Natural killer cell (primary cell): ENCODE measurements at regions not wholly inside any gene's neighbourhood (a gene's known extent, or its start where the extent isn't known, plus 50 kb on each side); places are given as distances from the start of the nearest gene placed in this dataset.

Source experiments
- ATAC-seq, 3 donors: fragments of 150-1000 bp in 2 of 3; fragments of 200-7000 bp in 1 of 3; cut with Tn5 transposase; 1 replicate in 1 of 3; 2 replicates in 2 of 3; pipeline ENCODE4 v1.10.0; 2021; ENCODE audit warnings: mild to moderate bottlenecking in 2 of 3, moderate library complexity in 2 of 3
- DNase-seq, 2 donors: peaks; one replicate each; pipeline versions ENCODE4 v3.0.0 to v3.0.0-alpha.2; 2013 to 2021; ENCODE audit warnings: mixed read lengths in 1 of 2
- H3K27ac ChIP-seq: one replicate; pipeline ENCODE4 v1.5.1; 2013; ENCODE audit warnings: mild to moderate bottlenecking, low read length
- H3K27me3 ChIP-seq: one replicate; pipeline ENCODE4 v1.6.1; 2013; ENCODE audit warnings: low read length; ENCODE audit not compliant: control insufficient read depth, insufficient read depth
- H3K36me3 ChIP-seq: one replicate; pipeline ENCODE4 v1.6.1; 2013; ENCODE audit warnings: low read length; ENCODE audit not compliant: control insufficient read depth, insufficient read depth
- H3K4me1 ChIP-seq: one replicate; pipeline ENCODE4 v1.6.1; 2013; ENCODE audit warnings: low read length; ENCODE audit not compliant: control insufficient read depth, insufficient read depth
- H3K4me3 ChIP-seq: one replicate; pipeline ENCODE4 v1.5.1; 2013; ENCODE audit warnings: low read length
- H3K9me3 ChIP-seq: one replicate; pipeline ENCODE4 v1.6.1; 2013; ENCODE audit warnings: low read length; ENCODE audit not compliant: control insufficient read depth, insufficient read depth
- H3K27ac Mint-ChIP-seq, 2 donors: one replicate each; pipeline ENCODE4 v1.8.0; 2022; ENCODE audit warnings: mild to moderate bottlenecking in 2 of 2, mixed read lengths in 2 of 2, moderate library complexity in 1 of 2
- H3K27me3 Mint-ChIP-seq, 2 donors: one replicate each; pipeline ENCODE4 v1.8.0; 2022; ENCODE audit warnings: low read depth in 2 of 2, mixed read lengths in 2 of 2
- H3K36me3 Mint-ChIP-seq: one replicate; pipeline ENCODE4 v1.8.0; 2022; ENCODE audit warnings: mixed read lengths
- H3K4me1 Mint-ChIP-seq, 2 donors: one replicate each; pipeline ENCODE4 v1.8.0; 2022; ENCODE audit warnings: mixed read lengths in 2 of 2
- H3K4me3 Mint-ChIP-seq: one replicate; pipeline ENCODE4 v1.8.0; 2022; ENCODE audit warnings: mild to moderate bottlenecking, moderate library complexity, mixed read lengths
- H3K9me3 Mint-ChIP-seq, 2 donors: one replicate each; pipeline ENCODE4 v1.8.0; 2022; ENCODE audit warnings: mixed read lengths in 2 of 2
- CTCF ChIP-seq: fragments of 200-600 bp; IDR thresholded peaks from one replicate; pipeline ENCODE4 v1.8.0; 2022; ENCODE audit warnings: antibody characterized with exemption
- WGBS: methylation state at CpG from one replicate; pipeline ENCODE4 v1.1.7; 2013; ENCODE audit warnings: missing lambda C conversion rate; ENCODE audit not compliant: insufficient coverage; 5-methylcytosine and 5-hydroxymethylcytosine counted together
- intact Hi-C: fragments of 100-400 bp; cut with micrococcal nuclease; formaldehyde crosslinking; loops from one replicate; pipeline ENCODE4 v1.14.2; 2022

GRCh38 chr9:72420783-72421182, 55.8 kb upstream of the ZFAND5 start:
- no peaks in the 10 kb centered on the region for H3K9me3 Mint-ChIP-seq
- H3K27ac ChIP-seq: no peak overlapping the region
- H3K36me3 ChIP-seq: no peaks in the 10 kb centered on the region
- no peaks in the 10 kb centered on the region for H3K4me1 Mint-ChIP-seq
- no peaks in the 10 kb centered on the region for H3K27me3 ChIP-seq
- H3K4me3 ChIP-seq: no peak overlapping the region
- H3K4me3 Mint-ChIP-seq: no peak overlapping the region
- no peaks in the 10 kb centered on the region for H3K9me3 ChIP-seq
- H3K4me1 ChIP-seq: no peaks in the 10 kb centered on the region
- TF ChIP-seq CTCF: no peak
- no peaks in the 10 kb centered on the region for H3K36me3 Mint-ChIP-seq
- intact Hi-C loops: no loop called here
- H3K27ac Mint-ChIP-seq: no peak overlapping the region
- DNase-seq: no peak
- H3K27me3 Mint-ChIP-seq: no peaks in the 10 kb centered on the region
- no peak for ATAC-seq

GRCh38 chr9:72415948-72416347, 50.9 kb upstream of the ZFAND5 start:
- no peak overlapping the region for H3K27ac Mint-ChIP-seq
- no peaks in the 10 kb centered on the region for H3K36me3 Mint-ChIP-seq
- no peak for TF ChIP-seq CTCF
- intact Hi-C loops: no loop called here
- no peaks in the 10 kb centered on the region for H3K27me3 Mint-ChIP-seq
- Histone ChIP-seq H3K4me3 (no peak overlapping the region), H3K36me3 (no peaks in the 10 kb centered on the region), H3K9me3 (no peaks in the 10 kb centered on the region), H3K4me1 (no peaks in the 10 kb centered on the region), H3K27ac (no peak overlapping the region), H3K27me3 (no peaks in the 10 kb centered on the region)
- no peaks in the 10 kb centered on the region for H3K9me3 Mint-ChIP-seq
- no peak for DNase-seq
- no peaks in the 10 kb centered on the region for H3K4me1 Mint-ChIP-seq
- ATAC-seq: no peak
- no peak overlapping the region for H3K4me3 Mint-ChIP-seq
- 91% methylated on average over 2 of the region's 2 CpGs for WGBS

GRCh38 chr9:72415163-72415562, 50.2 kb upstream of the ZFAND5 start:
- no peak for TF ChIP-seq CTCF
- Mint-ChIP-seq H3K36me3 (no peaks in the 10 kb centered on the region), H3K27me3 (no peaks in the 10 kb centered on the region), H3K4me3 (no peak overlapping the region), H3K27ac (no peak overlapping the region), H3K4me1 (no peaks in the 10 kb centered on the region), H3K9me3 (no peaks in the 10 kb centered on the region)
- intact Hi-C loops: no loop called here
- H3K4me1 ChIP-seq: no peaks in the 10 kb centered on the region
- H3K36me3 ChIP-seq: no peaks in the 10 kb centered on the region
- no peak for ATAC-seq
- H3K27ac ChIP-seq: no peak overlapping the region
- no peaks in the 10 kb centered on the region for H3K9me3 ChIP-seq
- DNase-seq: no peak
- H3K27me3 ChIP-seq: no peaks in the 10 kb centered on the region
- H3K4me3 ChIP-seq: no peak overlapping the region
